Gastroesophageal sphincter (tissue), 3 donors: ENCODE measurements at regions not wholly inside any gene's neighbourhood (a gene's known extent, or its start where the extent isn't known, plus 50 kb on each side); places are given as distances from the start of the nearest gene placed in this dataset.

Experiments used
- EP300 ChIP-seq: sonication (generic); formaldehyde crosslinking; IDR thresholded peaks from one replicate; pipeline ENCODE4 v1.6.1; 2017; ENCODE audit warnings: antibody characterized with exemption, mild to moderate bottlenecking
- POLR2A ChIP-seq, 2 donors: fragments of 450-650 bp; IDR thresholded peaks; one replicate each; pipeline ENCODE4 v1.6.1; 2017; ENCODE audit warnings: antibody characterized with exemption in 2 of 2, mild to moderate bottlenecking in 2 of 2, moderate library complexity in 1 of 2
- POLR2AphosphoS5 ChIP-seq: sonication (generic); formaldehyde crosslinking; IDR thresholded peaks from one replicate; pipeline ENCODE4 v1.6.1; 2017; ENCODE audit warnings: antibody characterized with exemption
- TF ChIP-seq, protein P1 (sequence below), 4 experiments: fragments of 200-600 bp in 2 of 4; fragments of 450-650 bp in 2 of 4; sonication (generic) in 1 of 4; IDR thresholded peaks; one replicate each; pipeline ENCODE4 v1.5.1; 2017 to 2019; ENCODE audit warnings: antibody characterized with exemption in 4 of 4, mild to moderate bottlenecking in 2 of 4, moderate library complexity in 2 of 4

DNA sequence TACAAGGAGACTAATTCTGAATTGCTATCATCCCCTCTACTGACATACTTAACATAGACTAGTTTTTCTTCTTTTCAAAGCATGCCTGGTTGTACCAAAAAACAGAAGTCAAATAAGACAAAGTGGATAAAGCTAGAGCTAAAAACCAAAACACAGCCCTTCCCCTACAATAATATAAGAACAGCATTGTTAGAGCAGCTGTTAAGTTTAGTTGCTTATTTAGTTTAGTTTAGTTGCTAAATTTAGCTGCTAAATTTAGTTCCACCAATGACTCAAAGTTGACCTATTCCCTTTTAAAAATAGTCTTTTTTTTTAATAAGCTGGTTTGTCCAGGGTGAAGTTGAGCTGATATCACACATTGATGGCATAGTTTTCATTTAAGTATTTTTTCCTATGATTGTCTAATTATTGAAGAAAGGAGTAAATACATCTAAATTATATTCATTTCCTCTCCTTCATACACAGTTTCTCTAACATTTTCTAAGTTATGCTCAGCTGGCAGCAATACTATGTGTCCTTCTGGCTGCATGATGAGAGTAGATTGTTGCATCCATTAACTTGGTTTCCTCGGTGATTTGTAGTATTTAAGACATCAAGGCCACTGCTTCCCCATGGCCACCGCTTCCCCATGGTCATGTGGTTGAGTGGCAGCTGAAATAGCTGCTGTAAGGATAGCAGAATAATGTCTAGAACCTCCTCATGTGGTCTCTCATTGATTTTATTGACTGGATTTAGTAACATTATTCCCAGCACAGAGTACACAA, 718.6 kb upstream of the NECTIN3 start:
- TF ChIP-seq, protein P1, sequence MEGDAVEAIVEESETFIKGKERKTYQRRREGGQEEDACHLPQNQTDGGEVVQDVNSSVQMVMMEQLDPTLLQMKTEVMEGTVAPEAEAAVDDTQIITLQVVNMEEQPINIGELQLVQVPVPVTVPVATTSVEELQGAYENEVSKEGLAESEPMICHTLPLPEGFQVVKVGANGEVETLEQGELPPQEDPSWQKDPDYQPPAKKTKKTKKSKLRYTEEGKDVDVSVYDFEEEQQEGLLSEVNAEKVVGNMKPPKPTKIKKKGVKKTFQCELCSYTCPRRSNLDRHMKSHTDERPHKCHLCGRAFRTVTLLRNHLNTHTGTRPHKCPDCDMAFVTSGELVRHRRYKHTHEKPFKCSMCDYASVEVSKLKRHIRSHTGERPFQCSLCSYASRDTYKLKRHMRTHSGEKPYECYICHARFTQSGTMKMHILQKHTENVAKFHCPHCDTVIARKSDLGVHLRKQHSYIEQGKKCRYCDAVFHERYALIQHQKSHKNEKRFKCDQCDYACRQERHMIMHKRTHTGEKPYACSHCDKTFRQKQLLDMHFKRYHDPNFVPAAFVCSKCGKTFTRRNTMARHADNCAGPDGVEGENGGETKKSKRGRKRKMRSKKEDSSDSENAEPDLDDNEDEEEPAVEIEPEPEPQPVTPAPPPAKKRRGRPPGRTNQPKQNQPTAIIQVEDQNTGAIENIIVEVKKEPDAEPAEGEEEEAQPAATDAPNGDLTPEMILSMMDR (IDR thresholded peaks at IDR 0.05), result no peak
- TF ChIP-seq POLR2A (IDR thresholded peaks at IDR 0.05), result no peak
- no peak for TF ChIP-seq EP300
- TF ChIP-seq POLR2AphosphoS5, result no peak
